ENCODE measurements at regions not wholly inside any gene's neighbourhood (a gene's known extent, or its start where the extent isn't known, plus 50 kb on each side); places are given as distances from the start of the nearest gene placed in this dataset.

- no peaks in the 10 kb centered on the region for H3K36me3 ChIP-seq
- H3K27ac ChIP-seq (replicated peaks) = no peak overlapping the region
- H3K4me3 ChIP-seq = no peak overlapping the region
- intact Hi-C loops (cut with micrococcal nuclease) = no loop called here
- no peaks in the 10 kb centered on the region for H3K4me1 ChIP-seq
- H3K27me3 ChIP-seq (ENCODE audit: low read depth) = peaks cover 89% of the 10 kb centered on the region
- DNase-seq = no peak
- H3K9me3 ChIP-seq (replicated peaks) = no peaks in the 10 kb centered on the region
- TF ChIP-seq, protein P1, sequence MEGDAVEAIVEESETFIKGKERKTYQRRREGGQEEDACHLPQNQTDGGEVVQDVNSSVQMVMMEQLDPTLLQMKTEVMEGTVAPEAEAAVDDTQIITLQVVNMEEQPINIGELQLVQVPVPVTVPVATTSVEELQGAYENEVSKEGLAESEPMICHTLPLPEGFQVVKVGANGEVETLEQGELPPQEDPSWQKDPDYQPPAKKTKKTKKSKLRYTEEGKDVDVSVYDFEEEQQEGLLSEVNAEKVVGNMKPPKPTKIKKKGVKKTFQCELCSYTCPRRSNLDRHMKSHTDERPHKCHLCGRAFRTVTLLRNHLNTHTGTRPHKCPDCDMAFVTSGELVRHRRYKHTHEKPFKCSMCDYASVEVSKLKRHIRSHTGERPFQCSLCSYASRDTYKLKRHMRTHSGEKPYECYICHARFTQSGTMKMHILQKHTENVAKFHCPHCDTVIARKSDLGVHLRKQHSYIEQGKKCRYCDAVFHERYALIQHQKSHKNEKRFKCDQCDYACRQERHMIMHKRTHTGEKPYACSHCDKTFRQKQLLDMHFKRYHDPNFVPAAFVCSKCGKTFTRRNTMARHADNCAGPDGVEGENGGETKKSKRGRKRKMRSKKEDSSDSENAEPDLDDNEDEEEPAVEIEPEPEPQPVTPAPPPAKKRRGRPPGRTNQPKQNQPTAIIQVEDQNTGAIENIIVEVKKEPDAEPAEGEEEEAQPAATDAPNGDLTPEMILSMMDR (IDR thresholded peaks at IDR 0.05; ENCODE audit: borderline replicate concordance) = no peak
Observed at GRCh38 chr15:89385596-89386331, 51.1 kb upstream of the POLG start.
